Lower lobe of right lung (tissue), 2 donors: ENCODE measurements at regions not wholly inside any gene's neighbourhood (a gene's known extent, or its start where the extent isn't known, plus 50 kb on each side); places are given as distances from the start of the nearest gene placed in this dataset.

Experiments used
- ATAC-seq, 2 donors: fragments of 200-7000 bp; cut with Tn5 transposase; one replicate each; pipeline ENCODE4 v1.9.1; 2020 to 2022; ENCODE audit warnings: mild to moderate bottlenecking in 2 of 2, moderate library complexity in 2 of 2
- DNase-seq: peaks from one replicate; pipeline ENCODE4 v3.0.0-alpha.2; 2020
- H3K27ac ChIP-seq: fragments of 200-600 bp; one replicate; pipeline ENCODE4 v1.8.0; 2022
- H3K27me3 ChIP-seq: fragments of 200-600 bp; one replicate; pipeline ENCODE4 v1.8.0; 2022; ENCODE audit warnings: low read depth
- H3K36me3 ChIP-seq: fragments of 200-600 bp; one replicate; pipeline ENCODE4 v1.8.0; 2022; ENCODE audit warnings: mild to moderate bottlenecking
- H3K4me1 ChIP-seq: fragments of 200-600 bp; one replicate; pipeline ENCODE4 v1.8.0; 2022
- H3K4me3 ChIP-seq: fragments of 200-600 bp; one replicate; pipeline ENCODE4 v1.8.0; 2022; ENCODE audit warnings: mild to moderate bottlenecking
- H3K9me3 ChIP-seq: fragments of 200-600 bp; one replicate; pipeline ENCODE4 v1.8.0; 2022
- CTCF ChIP-seq: fragments of 200-600 bp; IDR thresholded peaks from one replicate; pipeline ENCODE4 v1.8.0; 2022; ENCODE audit warnings: antibody characterized with exemption, mild to moderate bottlenecking
- intact Hi-C: fragments of 100-400 bp; cut with DNase I; formaldehyde crosslinking; loops from one replicate; pipeline ENCODE4 v1.11.0; 2022
- donor health status: DM: no; HTN: yes; CAD: no; lungs with severe emphysema.

- no peak for TF ChIP-seq CTCF
- intact Hi-C loops: no loop called here
These were observed 555.0 kb downstream of the TNS3 start for GRCh38 chr7:47026780-47027361.

GRCh38 chr7:47024991-47025390, 556.9 kb downstream of the TNS3 start:
- no peaks in the 10 kb centered on the region for H3K9me3 ChIP-seq
- no peaks in the 10 kb centered on the region for H3K27me3 ChIP-seq
- ATAC-seq: no peak
- TF ChIP-seq CTCF: no peak
- no peak overlapping the region for H3K27ac ChIP-seq
- no peaks in the 10 kb centered on the region for H3K36me3 ChIP-seq
- no peaks in the 10 kb centered on the region for H3K4me1 ChIP-seq
- no peak overlapping the region for H3K4me3 ChIP-seq
- intact Hi-C loops: no loop called here
- DNase-seq: no peak

More at GRCh38 chr7:47026780-47027361, 555.0 kb downstream of the TNS3 start:
- DNase-seq: no peak
- Histone ChIP-seq H3K27ac (no peak overlapping the region), H3K9me3 (no peaks in the 10 kb centered on the region), H3K4me1 (no peaks in the 10 kb centered on the region), H3K4me3 (no peak overlapping the region), H3K36me3 (no peaks in the 10 kb centered on the region), H3K27me3 (no peaks in the 10 kb centered on the region)
- no peak for ATAC-seq

- ATAC-seq (no peak), DNase-seq (no peak)
- H3K27ac ChIP-seq: no peak overlapping the region
- no peak overlapping the region for H3K4me3 ChIP-seq
- intact Hi-C loops: no loop called here
- no peaks in the 10 kb centered on the region for H3K27me3 ChIP-seq
- no peaks in the 10 kb centered on the region for H3K36me3 ChIP-seq
- no peaks in the 10 kb centered on the region for H3K9me3 ChIP-seq
- TF ChIP-seq CTCF: no peak
- no peaks in the 10 kb centered on the region for H3K4me1 ChIP-seq
These were observed 573.5 kb downstream of the TNS3 start for GRCh38 chr7:47008461-47008860.

- no peaks in the 10 kb centered on the region for H3K36me3 ChIP-seq
- H3K4me1 ChIP-seq: no peaks in the 10 kb centered on the region
- no peak for TF ChIP-seq CTCF
- intact Hi-C loops: no loop called here
- no peaks in the 10 kb centered on the region for H3K27me3 ChIP-seq
- no peak overlapping the region for H3K4me3 ChIP-seq
- DNase-seq (no peak), ATAC-seq (no peak)
- no peaks in the 10 kb centered on the region for H3K9me3 ChIP-seq
- no peak overlapping the region for H3K27ac ChIP-seq
These were observed 574.4 kb downstream of the TNS3 start for GRCh38 chr7:47007471-47007870.

- ATAC-seq: no peak
- Histone ChIP-seq H3K4me3 (no peak overlapping the region), H3K9me3 (no peaks in the 10 kb centered on the region), H3K4me1 (no peaks in the 10 kb centered on the region), H3K27ac (no peak overlapping the region), H3K36me3 (no peaks in the 10 kb centered on the region), H3K27me3 (no peaks in the 10 kb centered on the region)
- intact Hi-C loops: no loop called here
- no peak for DNase-seq
- no peak for TF ChIP-seq CTCF
These were observed 581.4 kb downstream of the TNS3 start for GRCh38 chr7:47000561-47000960.

GRCh38 chr7:46999866-47000265, 582.0 kb downstream of the TNS3 start:
- no peak for ATAC-seq
- Histone ChIP-seq H3K27me3 (no peaks in the 10 kb centered on the region), H3K36me3 (no peaks in the 10 kb centered on the region), H3K4me1 (no peaks in the 10 kb centered on the region), H3K9me3 (no peaks in the 10 kb centered on the region), H3K27ac (no peak overlapping the region), H3K4me3 (no peak overlapping the region)
- intact Hi-C loops: no loop called here
- TF ChIP-seq CTCF: no peak
- DNase-seq: no peak
